Stimulated activated CD4-positive, alpha-beta T cell treated with anti-CD3 and anti-CD28 coated beads, Interleukin-4, amount 100 ng/mL, for 1 hour (primary cell): ENCODE measurements at regions not wholly inside any gene's neighbourhood (a gene's known extent, or its start where the extent isn't known, plus 50 kb on each side); places are given as distances from the start of the nearest gene placed in this dataset.
A peak's percentile ranks its signal among the peaks of the same experiment; 100 is the strongest.
"Not testable (repeated sequence)": the region's sequence is repeated elsewhere in the genome, so short reads cannot be mapped to it uniquely, and the experiment has no call there.

ENCODE experiments used
- DNase-seq: peaks from one replicate; pipeline ENCODE4 v3.0.0-alpha.2; 2020

DNA sequence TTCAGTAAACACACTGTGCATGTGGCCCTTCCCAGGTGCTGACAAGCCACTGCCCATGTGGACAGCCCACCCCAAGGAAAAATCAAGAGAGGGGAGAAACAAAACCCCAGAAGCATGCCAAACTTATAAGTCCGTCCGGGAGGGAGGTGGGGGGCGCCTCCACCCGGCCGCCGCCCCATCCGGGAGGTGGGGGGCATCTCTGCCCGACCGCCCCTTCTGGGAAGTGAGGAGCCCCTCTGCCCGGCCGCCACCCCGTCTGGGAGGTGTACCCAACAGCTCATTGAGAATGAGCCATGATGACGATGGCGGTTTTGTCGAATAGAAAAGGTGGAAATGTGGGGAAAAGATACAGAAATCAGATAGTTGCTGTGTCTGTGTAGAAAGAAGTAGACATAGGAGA, 53.8 kb upstream of the C2CD4B start:
- no peak for DNase-seq

- no peak for DNase-seq
Measured at GRCh38 chr15:62219799-62220198, 54.7 kb upstream of the C2CD4B start.

DNA sequence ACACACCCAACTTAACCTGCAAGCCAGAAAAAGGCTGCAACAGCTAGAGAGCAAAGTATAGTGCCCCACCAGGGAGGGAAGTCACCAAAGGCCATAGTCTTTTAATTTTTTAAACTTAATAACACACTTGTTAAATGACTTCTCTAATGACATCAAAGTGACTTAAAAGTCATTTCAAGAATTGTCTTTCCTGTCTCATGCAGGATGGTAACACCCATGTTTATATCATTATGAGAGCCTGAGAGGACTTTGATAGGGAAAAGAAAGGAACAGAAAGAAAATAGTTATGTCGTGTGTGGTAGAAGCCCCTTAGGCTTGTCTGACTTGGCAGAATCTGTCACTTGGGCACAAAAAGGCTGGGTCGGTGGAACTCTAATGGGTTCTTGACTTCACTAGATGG, 57.9 kb upstream of the C2CD4B start:
- DNase-seq: no peak

DNA sequence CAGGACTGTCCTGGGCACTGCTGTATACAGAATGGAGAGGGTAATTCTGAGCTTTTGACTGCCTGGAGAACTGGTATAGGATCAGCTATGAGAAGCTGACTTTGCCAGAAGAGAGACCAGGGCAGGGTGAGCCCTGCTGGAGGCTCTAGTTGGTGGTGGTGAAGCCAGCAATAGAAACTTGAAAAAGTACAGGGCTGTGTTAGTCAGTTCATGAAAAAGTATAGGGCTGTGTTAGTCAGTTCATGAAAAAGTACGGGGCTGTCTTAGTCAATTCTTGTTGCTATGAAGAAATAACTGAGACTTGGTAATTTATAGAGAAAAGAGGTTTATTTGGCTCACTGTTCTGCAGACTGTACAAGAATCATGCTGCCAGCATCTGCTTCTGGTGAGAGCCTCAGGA, 63.5 kb upstream of the C2CD4B start:
- DNase-seq: no peak

GRCh38 chr15:62231856-62232255, 66.8 kb upstream of the C2CD4B start:
- no peak for DNase-seq

GRCh38 chr15:62240121-62241096, 75.3 kb upstream of the C2CD4B start:
- DNase-seq: no peak

DNA sequence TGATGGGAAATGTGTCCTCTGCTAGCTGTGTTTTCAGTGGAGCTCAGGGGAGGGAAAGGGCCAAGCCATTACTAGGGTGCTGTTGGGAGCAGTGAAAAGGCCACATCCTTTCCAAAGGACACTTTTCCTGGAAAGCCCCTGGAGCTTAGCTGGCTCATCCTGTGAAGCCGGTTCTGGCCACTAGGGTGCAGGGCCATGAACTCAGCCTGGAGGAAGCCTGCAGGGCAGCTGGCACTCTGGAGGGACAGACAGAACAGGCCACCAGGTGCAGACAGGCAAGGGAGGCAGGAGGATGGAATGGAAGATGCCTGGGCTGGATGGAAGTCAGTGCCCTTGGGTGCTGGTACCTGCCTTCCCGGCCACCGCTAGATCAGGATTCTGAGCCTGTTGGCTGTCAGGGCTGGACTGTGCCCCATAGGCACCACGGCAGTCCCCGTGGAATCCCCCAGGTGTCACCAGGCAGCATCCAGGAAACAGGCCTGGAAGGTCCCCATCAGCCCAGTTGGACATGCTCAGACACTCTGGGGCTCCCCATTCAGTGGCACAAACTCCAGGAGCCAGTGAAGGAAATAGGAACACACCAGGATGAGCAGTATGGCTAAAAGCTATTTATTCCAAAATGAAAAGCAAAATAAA, 76.2 kb upstream of the C2CD4B start:
- no peak for DNase-seq

DNA sequence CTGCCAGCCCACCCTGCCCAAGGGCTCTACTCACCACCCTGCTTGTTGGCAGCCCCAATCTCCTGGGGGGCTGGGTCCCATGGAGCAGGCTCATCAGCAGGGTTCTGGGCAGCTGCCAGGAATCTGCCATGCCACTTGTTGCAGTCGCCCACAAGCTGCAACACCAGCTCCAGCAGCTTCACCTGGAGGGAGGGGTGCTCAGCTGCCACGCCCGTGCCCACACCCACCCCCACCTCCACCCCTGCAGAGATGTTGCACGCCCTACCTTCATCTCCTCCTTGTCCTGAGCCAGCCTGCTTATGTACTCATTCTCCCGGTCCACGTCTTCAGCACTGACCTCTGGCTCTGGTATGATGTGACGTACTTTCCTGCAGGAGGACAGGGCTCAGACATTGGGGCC, 77.9 kb upstream of the C2CD4B start:
- DNase-seq: no peak

DNA sequence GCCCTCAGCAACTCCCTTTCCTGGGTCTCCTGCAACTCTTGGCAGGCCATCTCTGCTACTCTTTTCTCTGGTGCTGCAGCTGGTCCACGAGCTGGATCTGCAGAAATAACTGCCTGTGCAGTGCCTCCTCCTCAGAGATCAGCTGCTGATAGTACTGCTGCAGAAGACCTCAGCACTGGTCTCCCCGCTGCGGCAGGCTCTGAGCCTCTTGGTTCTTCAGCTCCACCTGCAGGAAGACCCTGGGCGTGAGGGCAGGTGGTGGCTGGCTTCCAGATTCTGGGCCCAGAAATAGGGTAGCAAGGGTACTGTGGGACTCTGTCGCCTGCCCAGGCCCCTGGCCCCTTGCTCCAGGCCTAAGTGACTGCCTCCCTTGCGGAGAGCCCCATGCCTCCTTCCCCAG, 79.7 kb upstream of the C2CD4B start:
- no peak for DNase-seq

GRCh38 chr15:62248277-62248984, 83.3 kb upstream of the C2CD4B start:
- DNase-seq: no peak

- DNase-seq: no peak
Measured at GRCh38 chr15:62249501-62249900, 84.4 kb upstream of the C2CD4B start.

- DNase-seq: no peak
Measured at GRCh38 chr15:62250186-62250585, 85.1 kb upstream of the C2CD4B start.

DNA sequence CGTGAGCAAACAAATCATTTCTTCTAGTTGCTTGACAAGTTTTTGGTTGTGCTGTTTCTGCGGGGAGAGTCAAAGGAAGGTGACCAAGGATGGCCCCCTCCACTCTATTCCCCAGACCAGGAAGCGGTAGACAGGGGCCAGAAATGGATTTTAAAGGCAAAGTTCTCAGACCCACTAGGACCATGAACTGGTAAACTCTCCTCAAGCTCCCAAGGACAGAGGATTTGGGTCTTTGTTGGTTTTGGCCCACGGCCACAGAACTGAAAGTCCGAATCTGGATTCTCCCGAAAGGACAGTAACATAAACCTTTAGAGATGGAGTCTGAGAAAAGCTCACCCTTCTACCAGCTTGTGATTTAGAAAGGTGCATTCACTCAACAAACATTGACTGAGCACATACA, 85.9 kb upstream of the C2CD4B start:
- no peak for DNase-seq

- DNase-seq: no peak
Measured at GRCh38 chr15:62253294-62253693, 88.2 kb upstream of the C2CD4B start.

GRCh38 chr15:62254137-62254934, 89.3 kb upstream of the C2CD4B start:
- DNase-seq: peak; percentile 74

DNA sequence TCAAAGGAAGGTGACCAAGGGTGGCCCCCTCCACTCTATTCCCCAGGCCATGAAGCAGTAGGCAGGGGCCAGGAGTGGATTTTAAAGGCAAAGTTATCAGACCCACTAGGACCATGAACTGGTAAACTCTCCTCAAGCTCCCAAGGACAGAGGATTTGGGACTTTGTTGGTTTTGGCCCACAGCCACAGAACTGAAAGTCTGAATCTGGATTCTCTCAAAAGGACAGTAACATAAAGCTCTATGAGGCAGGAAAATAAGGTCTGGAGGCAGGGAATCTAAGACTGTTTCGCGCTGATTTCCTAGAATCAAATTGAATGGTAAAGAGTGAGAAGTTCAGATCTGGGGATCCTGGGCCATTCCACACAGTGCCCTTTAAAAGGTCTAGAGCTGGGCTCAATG, 91.3 kb upstream of the C2CD4B start:
- DNase-seq: not testable (repeated sequence)

DNA sequence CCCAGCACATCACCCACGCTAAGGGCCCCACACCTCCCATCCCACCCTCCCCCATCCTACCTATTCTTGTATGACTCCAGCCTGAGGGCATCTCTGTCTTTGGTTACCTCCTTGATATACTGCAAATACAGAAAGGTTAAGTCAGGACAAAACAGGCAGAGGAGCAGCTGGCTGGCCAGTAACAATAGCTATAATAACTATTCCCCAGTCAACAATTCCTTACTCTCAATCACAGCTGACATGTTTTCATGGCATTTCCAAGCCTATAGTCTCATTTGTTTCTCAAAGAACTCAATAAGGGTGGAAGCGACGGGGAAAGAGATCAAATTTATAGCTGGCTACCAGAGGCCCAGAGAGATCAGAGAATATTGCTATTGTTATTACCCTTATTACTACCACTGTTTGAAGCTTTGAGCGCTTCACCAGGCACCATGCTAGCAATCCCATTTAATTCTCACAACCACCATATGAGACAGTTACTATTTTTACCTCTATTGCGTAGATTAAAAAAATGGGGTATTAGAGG, 93.0 kb upstream of the C2CD4B start:
- no peak for DNase-seq

GRCh38 chr15:62262305-62262941, 97.3 kb upstream of the C2CD4B start:
- no peak for DNase-seq

DNA sequence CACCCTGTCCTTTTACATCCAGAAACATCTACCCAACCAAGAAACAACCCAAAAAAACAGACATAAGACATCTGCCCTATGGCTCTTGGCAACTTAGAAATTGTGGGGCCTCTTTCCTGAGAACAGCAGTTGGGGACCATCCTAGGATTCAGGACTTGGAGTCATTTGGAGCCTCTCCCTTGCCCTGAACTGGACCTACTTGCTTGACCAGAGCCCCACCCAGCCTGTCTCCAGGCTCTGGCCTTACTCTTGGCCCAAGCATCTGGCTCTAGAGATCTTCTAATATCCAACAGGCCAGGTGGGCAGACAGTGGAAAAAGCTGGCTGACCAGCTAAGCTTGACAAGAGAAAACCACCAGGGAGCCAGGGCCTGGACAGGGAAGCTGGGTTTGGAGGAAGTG, 99.1 kb upstream of the C2CD4B start:
- DNase-seq: no peak

GRCh38 chr15:62269504-62269903, 104.4 kb upstream of the C2CD4B start:
- DNase-seq: no peak

GRCh38 chr15:62270216-62270921, 105.3 kb upstream of the C2CD4B start:
- no peak for DNase-seq
